ENCODE measurements at regions not wholly inside any gene's neighbourhood (a gene's known extent, or its start where the extent isn't known, plus 50 kb on each side); places are given as distances from the start of the nearest gene placed in this dataset.
"Not testable (repeated sequence)": the region's sequence is repeated elsewhere in the genome, so short reads cannot be mapped to it uniquely, and the experiment has no call there.

GRCh38 chr7:145434811-145435210 lies 599.0 kb upstream of the TPK1 start:
- no peak for DNase-seq

- DNase-seq, result no peak
Observed at GRCh38 chr7:145431834-145432233, 596.0 kb upstream of the TPK1 start.

GRCh38 chr7:145418481-145418880 lies 582.6 kb upstream of the TPK1 start:
- DNase-seq, result not testable (repeated sequence)

- DNase-seq, result no peak
Observed at GRCh38 chr7:145411066-145411465, 575.2 kb upstream of the TPK1 start.

- DNase-seq, result no peak
Observed at GRCh38 chr7:145398758-145399157, 562.9 kb upstream of the TPK1 start.

- no peak for DNase-seq
Observed at GRCh38 chr7:145394126-145394525, 558.3 kb upstream of the TPK1 start.

GRCh38 chr7:145382762-145383161 lies 546.9 kb upstream of the TPK1 start:
- no peak for DNase-seq

GRCh38 chr7:145378197-145378596 lies 542.3 kb upstream of the TPK1 start:
- DNase-seq, result no peak

- DNase-seq, result no peak
Observed at GRCh38 chr7:145360511-145361100, 524.8 kb upstream of the TPK1 start.

- no peak for DNase-seq
Observed at GRCh38 chr7:145350334-145350733, 514.5 kb upstream of the TPK1 start.

- DNase-seq, result not testable (repeated sequence)
Observed at GRCh38 chr7:145349452-145349851, 513.6 kb upstream of the TPK1 start.

- DNase-seq, result no peak
Observed at GRCh38 chr7:145347271-145347670, 511.4 kb upstream of the TPK1 start.

- DNase-seq, result no peak
Observed at GRCh38 chr7:145339319-145339718, 503.5 kb upstream of the TPK1 start.

GRCh38 chr7:145331522-145331921 lies 495.7 kb upstream of the TPK1 start:
- no peak for DNase-seq

GRCh38 chr7:145331076-145331475 lies 495.2 kb upstream of the TPK1 start:
- no peak for DNase-seq

- no peak for DNase-seq
Observed at GRCh38 chr7:145327646-145328045, 491.8 kb upstream of the TPK1 start.

GRCh38 chr7:145324081-145324480 lies 488.2 kb upstream of the TPK1 start:
- no peak for DNase-seq

- DNase-seq, result no peak
Observed at GRCh38 chr7:145313551-145313950, 477.7 kb upstream of the TPK1 start.

GRCh38 chr7:145293754-145294153 lies 457.9 kb upstream of the TPK1 start:
- no peak for DNase-seq

- no peak for DNase-seq
Observed at GRCh38 chr7:145293228-145293701, 457.4 kb upstream of the TPK1 start.

- no peak for DNase-seq
Observed at GRCh38 chr7:145289384-145289783, 453.5 kb upstream of the TPK1 start.

- no peak for DNase-seq
Observed at GRCh38 chr7:145276118-145276517, 440.3 kb upstream of the TPK1 start.

GRCh38 chr7:145269418-145270161 lies 433.7 kb upstream of the TPK1 start:
- DNase-seq, result no peak

- no peak for DNase-seq
Observed at GRCh38 chr7:145265180-145265579, 429.3 kb upstream of the TPK1 start.

- DNase-seq, result no peak
Observed at GRCh38 chr7:145263886-145264285, 428.0 kb upstream of the TPK1 start.

Data from stimulated activated CD4-positive, alpha-beta T cell treated with anti-CD3 and anti-CD28 coated beads, Interleukin-4, amount 100 ng/mL, for 24 hours (primary cell).